Nephron progenitor cell (in vitro differentiated cells): ENCODE measurements at regions not wholly inside any gene's neighbourhood (a gene's known extent, or its start where the extent isn't known, plus 50 kb on each side); places are given as distances from the start of the nearest gene placed in this dataset.

Source experiments
- DNase-seq: peaks from one replicate; pipeline ENCODE4 v3.0.0; 2021
- H3K27ac Mint-ChIP-seq: 2 replicates; pipeline ENCODE4 v1.8.0; 2021; ENCODE audit warnings: mild to moderate bottlenecking, moderate library complexity, mixed read lengths
- H3K27me3 Mint-ChIP-seq: 2 replicates; pipeline ENCODE4 v1.8.0; 2021; ENCODE audit warnings: mild to moderate bottlenecking, low read depth, mixed read lengths; ENCODE audit not compliant: poor library complexity
- H3K36me3 Mint-ChIP-seq: 2 replicates; pipeline ENCODE4 v1.8.0; 2021; ENCODE audit warnings: low read depth, mixed read lengths
- H3K4me1 Mint-ChIP-seq: 2 replicates; pipeline ENCODE4 v1.8.0; 2021; ENCODE audit warnings: mixed read lengths
- H3K4me3 Mint-ChIP-seq: 2 replicates; pipeline ENCODE4 v1.8.0; 2021; ENCODE audit warnings: mild to moderate bottlenecking, moderate library complexity, mixed read lengths
- H3K9me3 Mint-ChIP-seq: 2 replicates; pipeline ENCODE4 v1.8.0; 2021; ENCODE audit warnings: mild to moderate bottlenecking, moderate library complexity, mixed read lengths
- CTCF ChIP-seq: fragments of 200-600 bp; sonication (generic); IDR thresholded peaks from 2 replicates; pipeline ENCODE4 v1.5.0; 2021; ENCODE audit warnings: antibody characterized with exemption

- no peak for TF ChIP-seq CTCF
- no peak overlapping the region for H3K27ac Mint-ChIP-seq
- no peaks in the 10 kb centered on the region for H3K9me3 Mint-ChIP-seq
- no peaks in the 10 kb centered on the region for H3K4me1 Mint-ChIP-seq
- no peaks in the 10 kb centered on the region for H3K27me3 Mint-ChIP-seq
- no peak overlapping the region for H3K4me3 Mint-ChIP-seq
- no peak for DNase-seq
- H3K36me3 Mint-ChIP-seq, result no peaks in the 10 kb centered on the region
These were observed 297.8 kb upstream of the TFPI start for GRCh38 chr2:187851955-187852561.

GRCh38 chr2:187853381-187853791 lies 299.2 kb upstream of the TFPI start:
- H3K27ac Mint-ChIP-seq, result no peak overlapping the region
- DNase-seq, result no peak
- H3K27me3 Mint-ChIP-seq, result no peaks in the 10 kb centered on the region
- no peak overlapping the region for H3K4me3 Mint-ChIP-seq
- H3K9me3 Mint-ChIP-seq, result no peaks in the 10 kb centered on the region
- H3K4me1 Mint-ChIP-seq, result no peaks in the 10 kb centered on the region
- no peak for TF ChIP-seq CTCF
- no peaks in the 10 kb centered on the region for H3K36me3 Mint-ChIP-seq

DNA sequence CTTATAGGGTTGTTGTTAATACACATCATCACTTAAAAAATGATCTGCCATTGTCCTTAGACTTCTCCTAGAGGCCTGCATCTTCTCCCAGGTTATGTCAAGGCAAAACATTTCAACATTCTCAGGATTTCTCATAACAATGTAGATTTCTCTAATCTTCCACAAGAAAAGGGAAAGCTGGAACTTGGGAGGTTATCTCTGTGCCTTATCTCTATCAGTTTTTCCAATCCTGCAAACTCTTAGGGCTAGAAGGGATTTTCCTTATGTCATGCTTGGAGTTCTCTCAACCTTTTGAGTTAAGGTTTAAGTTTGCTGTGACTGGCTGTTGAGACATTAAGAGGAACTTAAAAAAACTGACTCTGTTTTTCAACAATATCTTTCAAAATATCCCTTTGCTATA lies 300.6 kb upstream of the TFPI start:
- DNase-seq, result no peak
- no peaks in the 10 kb centered on the region for H3K36me3 Mint-ChIP-seq

GRCh38 chr2:187855689-187856088 lies 301.5 kb upstream of the TFPI start:
- H3K36me3 Mint-ChIP-seq, result no peaks in the 10 kb centered on the region
- H3K4me3 Mint-ChIP-seq, result no peak overlapping the region
- no peak for DNase-seq
- H3K27ac Mint-ChIP-seq, result no peak overlapping the region
- no peaks in the 10 kb centered on the region for H3K27me3 Mint-ChIP-seq
- H3K4me1 Mint-ChIP-seq, result no peaks in the 10 kb centered on the region
- no peak for TF ChIP-seq CTCF
- no peaks in the 10 kb centered on the region for H3K9me3 Mint-ChIP-seq

More for the DNA sequence above, 300.6 kb upstream of the TFPI start:
- H3K27ac Mint-ChIP-seq, result no peak overlapping the region
- H3K4me1 Mint-ChIP-seq, result no peaks in the 10 kb centered on the region
- no peak for TF ChIP-seq CTCF
- H3K9me3 Mint-ChIP-seq, result no peaks in the 10 kb centered on the region
- H3K27me3 Mint-ChIP-seq, result no peaks in the 10 kb centered on the region
- no peak overlapping the region for H3K4me3 Mint-ChIP-seq

DNA sequence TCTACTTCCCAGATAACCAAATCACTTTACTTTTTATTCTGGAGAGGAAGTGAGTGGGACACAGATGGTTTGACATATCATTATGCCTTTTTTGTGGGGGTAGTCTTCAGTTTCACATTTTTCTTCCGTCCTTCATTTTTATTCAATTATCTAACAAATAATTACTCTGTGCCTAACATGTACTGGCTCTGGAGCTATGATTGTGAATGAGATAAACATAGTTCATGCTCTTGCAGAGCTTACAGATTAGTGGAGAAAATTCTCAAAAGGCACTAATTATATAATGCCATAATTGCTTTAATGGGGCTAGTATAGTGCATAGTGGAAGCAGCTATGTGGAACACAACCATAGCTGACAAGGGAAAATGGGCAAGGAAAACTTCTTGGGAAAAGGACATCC lies 303.6 kb upstream of the TFPI start:
- no peak for TF ChIP-seq CTCF
- Mint-ChIP-seq H3K27me3 (no peaks in the 10 kb centered on the region), H3K4me3 (no peak overlapping the region), H3K4me1 (no peaks in the 10 kb centered on the region), H3K27ac (no peak overlapping the region), H3K9me3 (no peaks in the 10 kb centered on the region), H3K36me3 (no peaks in the 10 kb centered on the region)
- no peak for DNase-seq

DNA sequence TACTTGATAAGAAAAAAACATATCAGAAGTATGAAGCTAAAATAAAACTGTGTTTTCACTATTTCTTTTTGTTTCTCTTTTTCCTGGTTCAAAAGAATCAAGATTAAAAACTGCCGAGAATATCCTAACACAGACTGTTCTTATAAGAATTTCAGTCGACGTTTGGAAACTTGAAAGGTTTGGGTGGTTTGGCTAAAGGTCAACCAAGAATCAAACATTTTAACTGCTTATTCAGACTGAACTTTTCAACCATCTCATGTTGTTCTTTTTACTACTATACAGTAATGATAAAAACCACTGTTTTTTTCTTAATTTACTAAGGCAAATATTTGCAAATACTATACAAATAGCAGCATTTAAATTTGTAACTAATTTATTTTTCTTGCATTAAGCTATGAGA lies 308.5 kb upstream of the TFPI start:
- Mint-ChIP-seq H3K36me3 (no peaks in the 10 kb centered on the region), H3K9me3 (peaks cover 15% of the 10 kb centered on the region), H3K4me3 (no peak overlapping the region), H3K27me3 (peaks cover 5% of the 10 kb centered on the region), H3K4me1 (no peaks in the 10 kb centered on the region), H3K27ac (no peak overlapping the region)
- no peak for DNase-seq
- no peak for TF ChIP-seq CTCF
